Right atrium auricular region (tissue), 2 donors: ENCODE measurements at regions not wholly inside any gene's neighbourhood (a gene's known extent, or its start where the extent isn't known, plus 50 kb on each side); places are given as distances from the start of the nearest gene placed in this dataset.

Experiments
- DNase-seq: peaks from one replicate; pipeline ENCODE4 v3.0.0-alpha.2; 2019; ENCODE audit warnings: low spot score
- H3K27ac ChIP-seq, 2 donors: fragments of 200-600 bp; sonication (generic); 1 replicate in 1 of 2; 2 replicates in 1 of 2; pipeline ENCODE4 v1.5.1; 2016 to 2019
- H3K27me3 ChIP-seq, 2 donors: fragments of 200-600 bp; sonication (generic); one replicate each; pipeline versions ENCODE4 v1.5.1 to v1.6.0; 2017 to 2019
- H3K36me3 ChIP-seq: fragments of 200-600 bp; sonication (generic); one replicate; pipeline ENCODE4 v1.5.1; 2016
- H3K4me1 ChIP-seq, 2 donors: fragments of 200-600 bp; sonication (generic); one replicate each; pipeline versions ENCODE4 v1.5.1 to v1.6.0; 2017 to 2019
- H3K4me3 ChIP-seq, 2 donors: fragments of 200-600 bp; sonication (generic); 1 replicate in 1 of 2; 2 replicates in 1 of 2; pipeline ENCODE4 v1.5.1; 2017 to 2019; ENCODE audit warnings: mild to moderate bottlenecking in 1 of 2, moderate library complexity in 1 of 2
- H3K9me3 ChIP-seq, 2 donors: fragments of 200-600 bp; sonication (generic); one replicate each; pipeline ENCODE4 v1.5.1; 2019
- TF ChIP-seq, protein P1 (sequence below), 2 donors: fragments of 200-600 bp; sonication (generic); IDR thresholded peaks; one replicate each; pipeline ENCODE4 v1.5.1; 2019; ENCODE audit warnings: antibody characterized with exemption in 2 of 2

DNA sequence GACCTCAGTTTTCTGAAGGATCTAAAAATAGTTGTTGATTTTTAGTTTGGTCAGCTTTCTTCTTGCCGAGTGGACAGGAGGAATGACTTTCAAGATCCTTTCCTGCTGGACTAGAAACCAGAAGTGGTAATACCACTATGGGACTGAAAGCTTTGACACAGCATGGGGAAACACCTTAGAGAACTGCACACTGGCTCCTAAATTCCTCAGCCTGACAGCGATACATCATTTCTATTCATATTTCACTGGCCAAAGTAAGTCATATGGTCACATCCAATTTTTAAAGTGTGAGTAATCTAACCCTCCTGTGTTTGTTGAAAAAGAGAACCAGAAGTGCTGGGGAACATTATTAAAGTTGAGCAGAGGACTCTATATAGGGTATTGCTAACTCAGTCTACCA, 244.7 kb upstream of the MMADHC start:
- no peak for DNase-seq
- Histone ChIP-seq H3K4me3 (no peak overlapping the region), H3K4me1 (no peaks in the 10 kb centered on the region)

DNA sequence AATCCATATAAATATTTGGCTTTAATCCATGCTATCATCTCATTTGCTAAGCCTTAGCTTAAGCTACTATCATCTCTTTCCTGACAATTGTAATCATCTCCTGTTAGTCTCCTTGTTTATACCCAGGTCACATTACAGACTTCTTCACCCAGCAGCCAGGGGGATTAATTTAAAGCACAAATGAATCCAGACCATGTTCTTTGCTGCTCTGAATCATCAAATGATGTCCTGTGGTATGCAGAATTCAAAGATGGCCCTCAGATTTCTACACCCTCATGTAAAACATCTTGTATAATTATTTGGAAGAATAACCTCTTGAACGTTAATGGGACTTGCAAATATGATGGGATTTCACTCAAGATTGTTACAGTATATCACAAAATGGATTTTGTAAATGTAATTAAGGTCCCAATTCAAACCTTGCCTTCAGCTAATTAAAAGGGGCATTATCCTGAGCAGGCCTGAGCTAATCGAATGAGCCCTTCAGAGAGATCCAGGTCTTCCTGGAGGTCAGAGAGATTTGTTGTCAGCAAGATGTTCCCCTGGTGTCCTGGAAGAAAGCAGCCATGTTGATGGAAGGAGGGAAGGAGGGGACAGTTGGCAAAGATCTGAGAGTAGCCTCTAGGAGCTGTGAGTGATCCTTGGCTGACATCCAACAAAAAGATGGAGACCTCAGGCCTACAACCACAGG, 241.1 kb upstream of the MMADHC start:
- no peak for DNase-seq
- Histone ChIP-seq H3K27ac (no peak overlapping the region), H3K4me3 (no peak overlapping the region), H3K9me3 (no peaks in the 10 kb centered on the region), H3K27me3 (no peaks in the 10 kb centered on the region), H3K36me3 (no peaks in the 10 kb centered on the region), H3K4me1 (no peaks in the 10 kb centered on the region)
- TF ChIP-seq, protein P1, sequence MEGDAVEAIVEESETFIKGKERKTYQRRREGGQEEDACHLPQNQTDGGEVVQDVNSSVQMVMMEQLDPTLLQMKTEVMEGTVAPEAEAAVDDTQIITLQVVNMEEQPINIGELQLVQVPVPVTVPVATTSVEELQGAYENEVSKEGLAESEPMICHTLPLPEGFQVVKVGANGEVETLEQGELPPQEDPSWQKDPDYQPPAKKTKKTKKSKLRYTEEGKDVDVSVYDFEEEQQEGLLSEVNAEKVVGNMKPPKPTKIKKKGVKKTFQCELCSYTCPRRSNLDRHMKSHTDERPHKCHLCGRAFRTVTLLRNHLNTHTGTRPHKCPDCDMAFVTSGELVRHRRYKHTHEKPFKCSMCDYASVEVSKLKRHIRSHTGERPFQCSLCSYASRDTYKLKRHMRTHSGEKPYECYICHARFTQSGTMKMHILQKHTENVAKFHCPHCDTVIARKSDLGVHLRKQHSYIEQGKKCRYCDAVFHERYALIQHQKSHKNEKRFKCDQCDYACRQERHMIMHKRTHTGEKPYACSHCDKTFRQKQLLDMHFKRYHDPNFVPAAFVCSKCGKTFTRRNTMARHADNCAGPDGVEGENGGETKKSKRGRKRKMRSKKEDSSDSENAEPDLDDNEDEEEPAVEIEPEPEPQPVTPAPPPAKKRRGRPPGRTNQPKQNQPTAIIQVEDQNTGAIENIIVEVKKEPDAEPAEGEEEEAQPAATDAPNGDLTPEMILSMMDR (IDR thresholded peaks at IDR 0.05): no peak

More for the DNA sequence above, 244.7 kb upstream of the MMADHC start:
- H3K9me3 ChIP-seq: peaks cover 0 to 3% of the 10 kb centered on the region in 2 donors
- TF ChIP-seq, protein P1 (IDR thresholded peaks at IDR 0.05): no peak
- no peak overlapping the region for H3K27ac ChIP-seq
- no peaks in the 10 kb centered on the region for H3K27me3 ChIP-seq
- H3K36me3 ChIP-seq: no peaks in the 10 kb centered on the region

DNA sequence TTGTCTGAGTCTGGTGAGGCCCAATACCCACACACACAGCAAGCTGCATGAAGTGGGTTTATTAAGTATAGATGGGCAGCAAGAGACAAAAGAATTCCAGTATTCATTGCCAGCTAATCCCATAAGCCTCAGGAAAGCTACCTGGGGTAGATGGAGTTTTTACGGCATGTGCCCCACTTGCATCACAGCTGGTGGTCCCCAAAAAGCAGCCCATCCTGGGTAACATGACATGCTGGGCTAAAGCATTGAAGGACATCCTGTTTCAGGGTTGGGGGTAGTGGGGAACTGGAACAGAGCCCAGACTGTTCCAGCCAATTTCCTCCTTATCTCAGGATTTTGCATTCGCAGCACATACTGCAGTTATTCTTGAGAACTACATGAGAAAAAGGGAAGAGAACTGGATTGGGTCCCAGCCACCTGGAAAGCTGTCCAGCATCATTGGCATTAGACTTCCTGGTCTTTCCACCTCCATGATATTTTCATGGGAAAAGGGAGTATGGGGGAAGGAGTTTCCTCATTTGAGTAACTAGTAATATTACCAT, 240.1 kb upstream of the MMADHC start:
- no peaks in the 10 kb centered on the region for H3K36me3 ChIP-seq
- no peaks in the 10 kb centered on the region for H3K9me3 ChIP-seq
- H3K27ac ChIP-seq: no peak overlapping the region
- H3K4me3 ChIP-seq: no peak overlapping the region
- no peaks in the 10 kb centered on the region for H3K27me3 ChIP-seq
- H3K4me1 ChIP-seq: no peaks in the 10 kb centered on the region
- TF ChIP-seq, protein P1 (IDR thresholded peaks at IDR 0.05): no peak
- no peak for DNase-seq

DNA sequence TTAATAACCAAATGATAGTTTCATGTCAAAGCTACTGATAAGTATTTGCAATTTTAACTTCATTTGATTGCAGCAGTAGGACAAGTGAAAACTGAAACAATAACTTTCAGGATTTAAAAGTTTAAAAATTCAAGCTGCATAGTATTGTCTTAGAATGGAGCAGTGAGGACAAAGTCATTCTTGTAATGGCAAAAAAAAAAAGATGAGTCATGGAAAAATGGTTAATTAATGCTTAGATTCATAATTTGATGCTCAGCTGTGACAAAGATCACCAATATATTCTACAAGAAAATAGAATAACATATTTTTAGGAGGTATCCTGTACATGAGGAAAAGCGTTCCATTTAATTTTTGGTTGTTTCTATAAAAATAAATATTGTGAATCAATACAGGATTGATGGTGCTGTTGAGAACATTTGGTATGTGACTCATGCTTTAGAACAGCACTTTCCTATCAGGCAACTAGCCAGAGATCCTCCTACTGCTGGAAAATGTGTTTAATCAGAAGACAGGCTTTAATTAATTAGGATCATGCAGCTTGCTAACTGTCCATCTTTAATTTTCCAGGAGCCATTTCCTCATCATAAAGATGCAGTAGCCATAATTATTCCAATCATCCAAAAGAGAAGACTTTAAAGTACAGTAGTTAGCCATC, 239.0 kb upstream of the MMADHC start:
- no peaks in the 10 kb centered on the region for H3K27me3 ChIP-seq
- no peak overlapping the region for H3K4me3 ChIP-seq
- TF ChIP-seq, protein P1 (IDR thresholded peaks at IDR 0.05): no peak
- H3K4me1 ChIP-seq: no peaks in the 10 kb centered on the region
- no peak for DNase-seq
- H3K27ac ChIP-seq: no peak overlapping the region
- H3K9me3 ChIP-seq: no peaks in the 10 kb centered on the region
- no peaks in the 10 kb centered on the region for H3K36me3 ChIP-seq

DNA sequence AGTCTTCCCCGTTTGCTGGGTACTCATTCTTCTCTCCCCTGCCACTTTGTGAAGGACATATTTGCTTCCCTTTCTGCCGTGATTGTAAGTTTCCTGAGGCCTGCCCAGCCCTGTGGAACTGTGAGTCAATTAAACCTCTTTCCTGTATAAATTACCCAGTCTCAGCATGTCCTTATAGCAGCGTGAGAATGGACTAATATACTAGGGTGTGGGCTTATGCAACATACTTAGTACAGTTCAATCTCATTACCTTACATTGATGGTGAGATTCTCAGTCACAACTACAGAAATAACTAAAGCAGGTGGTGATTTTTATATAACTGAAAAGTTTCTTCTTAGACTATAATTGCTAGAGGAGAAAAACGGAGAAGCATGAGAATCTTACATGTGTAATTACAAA, 237.9 kb upstream of the MMADHC start:
- Histone ChIP-seq H3K4me3 (no peak overlapping the region), H3K27me3 (no peaks in the 10 kb centered on the region), H3K27ac (no peak overlapping the region), H3K9me3 (no peaks in the 10 kb centered on the region), H3K4me1 (no peaks in the 10 kb centered on the region), H3K36me3 (no peaks in the 10 kb centered on the region)
- TF ChIP-seq, protein P1 (IDR thresholded peaks at IDR 0.05): no peak
- DNase-seq: no peak
